Ectodermal cell (in vitro differentiated cells): ENCODE measurements at regions not wholly inside any gene's neighbourhood (a gene's known extent, or its start where the extent isn't known, plus 50 kb on each side); places are given as distances from the start of the nearest gene placed in this dataset.

Experiments used
- H3K27ac ChIP-seq: 2 replicates; pipeline ENCODE4 v1.7.0; 2013; ENCODE audit warnings: mild to moderate bottlenecking, low read depth, low read length; ENCODE audit not compliant: insufficient read depth, poor library complexity, severe bottlenecking
- H3K27me3 ChIP-seq: 2 replicates; pipeline ENCODE4 v1.7.0; 2013; ENCODE audit warnings: mild to moderate bottlenecking, low read length; ENCODE audit not compliant: insufficient read depth, control insufficient read depth, poor library complexity, severe bottlenecking
- H3K36me3 ChIP-seq: one replicate; pipeline ENCODE4 v1.7.0; 2013; ENCODE audit warnings: low read length; ENCODE audit not compliant: control insufficient read depth, insufficient read depth
- H3K4me1 ChIP-seq: one replicate; pipeline ENCODE4 v1.7.0; 2013; ENCODE audit warnings: low read length; ENCODE audit not compliant: control insufficient read depth, insufficient read depth
- H3K4me3 ChIP-seq: 2 replicates; pipeline ENCODE4 v1.7.0; 2013; ENCODE audit warnings: low read depth, low read length, control low read depth; ENCODE audit not compliant: insufficient read depth
- H3K9me3 ChIP-seq: 2 replicates; pipeline ENCODE4 v1.7.0; 2013; ENCODE audit warnings: mild to moderate bottlenecking, low read length, moderate library complexity; ENCODE audit not compliant: control insufficient read depth
- WGBS, 2 experiments: methylation state at CpG; one replicate each; pipeline ENCODE4 v1.1.7; 2013; ENCODE audit warnings: missing lambda C conversion rate in 2 of 2; 5-methylcytosine and 5-hydroxymethylcytosine counted together

GRCh38 chrX:38871129-38872029 is 70.1 kb downstream of the MID1IP1 start:
- H3K4me3 ChIP-seq, result no peak overlapping the region
- H3K4me1 ChIP-seq, result no peaks in the 10 kb centered on the region
- H3K27me3 ChIP-seq, result no peaks in the 10 kb centered on the region
- no peaks in the 10 kb centered on the region for H3K36me3 ChIP-seq
- no peaks in the 10 kb centered on the region for H3K9me3 ChIP-seq
- 22 to 28% methylated on average over 4 to 5 of the region's 5 CpGs for WGBS, 2 experiments
- H3K27ac ChIP-seq, result no peak overlapping the region

- Histone ChIP-seq H3K4me3 (no peak overlapping the region), H3K27me3 (no peaks in the 10 kb centered on the region), H3K4me1 (no peaks in the 10 kb centered on the region), H3K36me3 (no peaks in the 10 kb centered on the region), H3K9me3 (no peaks in the 10 kb centered on the region), H3K27ac (no peak overlapping the region)
- 72 to 80% methylated on average over 2 of the region's 2 CpGs for WGBS, 2 experiments
These were observed 76.1 kb downstream of the MID1IP1 start for GRCh38 chrX:38877366-38877765.

GRCh38 chrX:38878641-38879340 is 77.5 kb downstream of the MID1IP1 start:
- Histone ChIP-seq H3K9me3 (no peaks in the 10 kb centered on the region), H3K4me3 (no peak overlapping the region), H3K36me3 (no peaks in the 10 kb centered on the region), H3K27me3 (no peaks in the 10 kb centered on the region), H3K4me1 (no peaks in the 10 kb centered on the region), H3K27ac (no peak overlapping the region)
- 81 to 96% methylated on average over 3 to 4 of the region's 4 CpGs for WGBS, 2 experiments

GRCh38 chrX:38879631-38880220 is 78.5 kb downstream of the MID1IP1 start:
- H3K4me3 ChIP-seq, result no peak overlapping the region
- H3K9me3 ChIP-seq, result no peaks in the 10 kb centered on the region
- no peak overlapping the region for H3K27ac ChIP-seq
- WGBS, 2 experiments, result 88 to 93% methylated on average over 4 of the region's 4 CpGs
- H3K27me3 ChIP-seq, result no peaks in the 10 kb centered on the region
- no peaks in the 10 kb centered on the region for H3K36me3 ChIP-seq
- H3K4me1 ChIP-seq, result no peaks in the 10 kb centered on the region

GRCh38 chrX:38880296-38880854 is 79.1 kb downstream of the MID1IP1 start:
- no peaks in the 10 kb centered on the region for H3K9me3 ChIP-seq
- no peaks in the 10 kb centered on the region for H3K36me3 ChIP-seq
- no peak overlapping the region for H3K4me3 ChIP-seq
- WGBS, 2 experiments, result 97 to 100% methylated on average over 1 to 3 of the region's 3 CpGs
- H3K27ac ChIP-seq, result no peak overlapping the region
- H3K4me1 ChIP-seq, result no peaks in the 10 kb centered on the region
- H3K27me3 ChIP-seq, result no peaks in the 10 kb centered on the region

- H3K27me3 ChIP-seq, result no peaks in the 10 kb centered on the region
- no peaks in the 10 kb centered on the region for H3K9me3 ChIP-seq
- no peaks in the 10 kb centered on the region for H3K4me1 ChIP-seq
- WGBS, 2 experiments, result 88 to 98% methylated on average over 2 of the region's 2 CpGs
- no peaks in the 10 kb centered on the region for H3K36me3 ChIP-seq
- H3K4me3 ChIP-seq, result no peak overlapping the region
- H3K27ac ChIP-seq, result no peak overlapping the region
These were observed 79.8 kb downstream of the MID1IP1 start for GRCh38 chrX:38881066-38881465.

GRCh38 chrX:38881727-38882126 is 80.5 kb downstream of the MID1IP1 start:
- Histone ChIP-seq H3K4me1 (no peaks in the 10 kb centered on the region), H3K9me3 (no peaks in the 10 kb centered on the region), H3K27ac (no peak overlapping the region), H3K4me3 (no peak overlapping the region), H3K27me3 (no peaks in the 10 kb centered on the region), H3K36me3 (no peaks in the 10 kb centered on the region)
- 94% methylated on average over 4 of the region's 4 CpGs for WGBS, 2 experiments

GRCh38 chrX:38882894-38883626 is 81.8 kb downstream of the MID1IP1 start:
- H3K27ac ChIP-seq, result no peak overlapping the region
- no peaks in the 10 kb centered on the region for H3K9me3 ChIP-seq
- no peaks in the 10 kb centered on the region for H3K4me1 ChIP-seq
- no peaks in the 10 kb centered on the region for H3K36me3 ChIP-seq
- no peaks in the 10 kb centered on the region for H3K27me3 ChIP-seq
- no peak overlapping the region for H3K4me3 ChIP-seq
- 94 to 96% methylated on average over 4 of the region's 4 CpGs for WGBS, 2 experiments

- Histone ChIP-seq H3K36me3 (no peaks in the 10 kb centered on the region), H3K4me1 (no peaks in the 10 kb centered on the region), H3K27ac (no peak overlapping the region), H3K4me3 (no peak overlapping the region), H3K27me3 (no peaks in the 10 kb centered on the region), H3K9me3 (no peaks in the 10 kb centered on the region)
- 100% methylated on average over 1 of the region's 1 CpG for WGBS, 2 experiments
These were observed 84.9 kb downstream of the MID1IP1 start for GRCh38 chrX:38886112-38886511.
